GM19351 (cell line): ENCODE measurements at regions not wholly inside any gene's neighbourhood (a gene's known extent, or its start where the extent isn't known, plus 50 kb on each side); places are given as distances from the start of the nearest gene placed in this dataset.
"Not testable (repeated sequence)": the region's sequence is repeated elsewhere in the genome, so short reads cannot be mapped to it uniquely, and the experiment has no call there.

Experiments
- ATAC-seq: cut with Tn5 transposase; IDR thresholded peaks from one replicate; pipeline ENCODE4 v1.9.1; 2021; ENCODE audit warnings: mild to moderate bottlenecking, moderate library complexity; ENCODE audit not compliant: unreplicated experiment

DNA sequence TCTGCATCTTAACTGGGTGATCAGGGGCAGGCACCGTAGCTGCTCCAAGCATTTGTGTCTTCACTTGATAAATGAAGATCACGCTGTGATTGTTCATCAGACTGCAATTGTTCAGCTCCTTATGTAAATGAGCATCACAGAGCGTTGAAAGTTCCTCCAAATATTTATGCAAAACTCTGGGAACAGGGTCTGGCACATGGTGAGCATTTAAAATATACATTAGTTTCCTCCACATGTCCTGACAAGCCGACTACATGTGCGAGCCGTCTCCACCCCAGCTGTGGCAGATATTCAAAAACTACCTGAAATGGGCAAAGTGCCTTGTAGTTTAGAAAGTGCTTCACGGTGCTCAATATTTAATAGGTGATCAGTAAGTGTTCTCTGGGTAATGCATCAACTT lies 175.1 kb upstream of the ID2 start:
- no peak for ATAC-seq

DNA sequence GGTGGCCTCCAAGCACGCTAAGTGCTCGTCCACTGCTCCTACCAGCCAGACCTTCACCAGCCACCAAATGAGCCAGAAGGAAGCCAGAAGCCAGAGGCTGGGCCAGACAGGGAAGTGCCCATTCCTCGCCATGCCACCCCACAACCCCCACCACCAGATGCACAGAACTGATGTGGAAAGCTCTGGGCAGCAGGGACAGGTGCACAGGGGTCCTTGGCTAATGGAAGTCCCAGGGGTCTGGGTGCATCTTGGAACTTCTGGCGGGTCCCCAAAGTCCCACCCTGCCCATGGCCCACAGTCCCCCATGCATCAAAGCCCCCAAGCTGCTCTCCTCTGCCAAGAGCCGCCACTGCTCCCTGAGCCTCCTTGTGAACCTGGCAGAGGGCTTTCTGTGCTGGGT lies 173.1 kb upstream of the ID2 start:
- ATAC-seq: no peak

DNA sequence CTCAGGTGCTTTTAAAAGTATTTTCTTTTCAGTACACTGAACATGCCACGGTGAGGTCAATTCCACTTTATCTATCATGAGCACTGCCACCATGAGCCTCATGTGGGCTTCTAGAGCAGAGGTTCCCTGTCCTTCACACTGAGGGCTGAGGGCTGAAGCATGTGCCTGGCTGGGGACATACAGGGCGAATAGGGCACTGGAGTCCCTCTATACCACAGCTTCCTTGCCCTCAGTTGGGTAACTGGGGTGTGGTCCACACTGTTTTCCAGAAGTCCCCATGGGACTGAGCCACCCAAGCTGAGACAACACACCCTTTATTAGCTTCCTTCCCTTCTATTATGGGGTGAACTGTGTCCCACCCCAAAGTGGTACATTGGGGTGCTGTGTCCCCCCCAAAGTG lies 172.2 kb upstream of the ID2 start:
- no peak for ATAC-seq

DNA sequence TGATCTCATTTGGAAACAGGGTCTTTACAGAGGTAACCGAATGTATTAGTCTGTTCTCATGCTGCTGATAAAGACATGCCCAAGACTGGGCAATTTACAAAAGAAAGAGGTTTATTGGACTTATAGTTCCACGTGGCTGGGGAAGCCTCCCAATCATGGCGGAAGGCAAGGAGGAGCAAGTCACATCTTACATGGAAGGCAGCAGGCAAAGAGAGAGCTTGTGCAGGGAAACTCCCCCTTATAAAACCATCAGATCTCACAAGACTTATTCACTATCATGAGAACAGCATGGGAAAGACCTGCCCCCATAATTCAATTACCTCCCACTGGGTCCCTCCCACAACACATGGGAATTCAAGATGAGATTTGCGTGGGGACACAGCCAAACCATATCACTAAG lies 171.8 kb upstream of the ID2 start:
- not testable (repeated sequence) for ATAC-seq

DNA sequence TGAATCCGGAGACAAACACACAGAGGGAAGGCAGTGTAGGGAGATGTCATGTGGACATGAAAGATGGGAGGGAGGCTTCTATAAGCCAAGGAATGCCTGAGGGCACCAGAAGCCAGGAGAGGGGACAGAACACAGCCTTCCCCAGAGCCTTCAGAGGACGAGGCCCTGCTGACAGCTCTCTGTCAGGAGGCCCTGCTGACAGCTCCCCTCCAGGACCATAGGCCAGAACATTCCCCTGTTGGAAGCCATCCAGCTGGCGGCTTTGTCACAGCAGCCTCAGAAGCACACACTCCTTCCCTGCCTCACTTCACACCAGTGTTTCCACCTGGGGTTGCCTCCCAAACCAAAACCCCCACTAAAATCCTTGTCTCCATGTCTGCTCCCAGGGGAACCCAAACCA lies 171.3 kb upstream of the ID2 start:
- no peak for ATAC-seq

DNA sequence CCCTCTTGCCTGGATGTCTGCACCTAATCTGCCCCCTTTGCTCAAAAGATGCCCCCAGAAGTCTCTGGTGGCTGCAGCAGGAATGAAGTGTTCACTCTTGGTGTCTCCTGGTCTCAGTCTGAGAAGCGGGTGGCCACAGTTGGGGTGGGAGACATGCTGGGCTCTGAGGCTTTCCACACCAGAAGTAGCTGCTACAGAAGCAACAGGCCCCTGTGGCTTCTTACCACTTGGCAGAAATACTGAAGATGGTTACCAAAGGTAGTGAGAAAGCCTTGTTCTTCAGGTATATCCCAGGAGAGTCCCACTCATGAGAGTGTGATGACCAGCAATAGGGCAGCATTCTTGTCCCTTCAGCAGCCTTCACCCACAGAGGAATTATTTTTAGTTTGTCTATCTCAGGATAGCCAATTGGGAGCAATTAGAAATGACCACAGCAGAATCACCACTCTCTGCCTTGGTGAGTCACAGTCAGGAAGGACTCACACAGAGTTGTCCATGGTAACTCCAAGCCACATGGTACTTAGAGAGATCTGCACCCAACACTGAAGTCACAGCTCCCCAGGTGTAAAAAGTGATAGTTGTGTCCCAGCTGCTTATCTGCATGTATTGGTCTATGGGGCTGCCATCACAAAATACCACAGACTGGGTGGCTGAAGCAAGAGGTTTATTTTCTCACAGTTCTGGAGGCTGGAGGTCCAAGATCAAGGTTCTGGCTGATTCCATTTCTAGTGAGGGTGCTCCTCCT lies 169.8 kb upstream of the ID2 start:
- ATAC-seq: no peak

DNA sequence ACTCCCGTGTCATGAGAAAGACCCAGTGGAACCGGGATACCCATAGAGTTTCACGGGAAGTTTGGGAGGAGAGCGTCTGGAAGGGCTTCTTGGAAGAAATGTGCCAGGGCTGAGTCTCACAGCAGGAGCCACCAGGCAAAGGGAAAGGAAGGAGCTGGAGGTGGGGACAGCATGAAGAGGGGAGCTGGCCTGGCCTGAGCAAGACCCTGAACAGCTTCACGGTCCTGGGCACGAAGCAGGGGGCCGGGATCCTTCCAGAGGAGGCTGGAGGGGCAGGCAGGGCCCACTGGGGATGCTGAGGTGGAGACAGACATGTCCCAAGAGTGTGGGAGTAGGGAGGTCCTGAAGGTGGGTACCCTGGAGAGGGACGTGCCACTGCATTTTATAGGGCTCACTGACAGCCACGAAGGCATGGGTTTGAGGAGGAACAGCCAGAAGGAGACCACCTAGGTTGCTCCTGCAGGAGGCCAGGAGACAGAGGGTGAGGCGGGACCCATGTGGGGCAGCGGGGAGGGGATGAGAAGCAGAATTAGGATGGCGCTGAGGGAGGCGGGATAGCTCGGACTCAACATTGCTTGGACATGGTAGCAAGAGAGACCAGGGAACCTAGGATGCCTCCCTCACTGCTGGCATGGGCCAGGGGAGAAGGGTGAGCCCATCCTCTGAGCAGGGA lies 168.1 kb upstream of the ID2 start:
- ATAC-seq: no peak

DNA sequence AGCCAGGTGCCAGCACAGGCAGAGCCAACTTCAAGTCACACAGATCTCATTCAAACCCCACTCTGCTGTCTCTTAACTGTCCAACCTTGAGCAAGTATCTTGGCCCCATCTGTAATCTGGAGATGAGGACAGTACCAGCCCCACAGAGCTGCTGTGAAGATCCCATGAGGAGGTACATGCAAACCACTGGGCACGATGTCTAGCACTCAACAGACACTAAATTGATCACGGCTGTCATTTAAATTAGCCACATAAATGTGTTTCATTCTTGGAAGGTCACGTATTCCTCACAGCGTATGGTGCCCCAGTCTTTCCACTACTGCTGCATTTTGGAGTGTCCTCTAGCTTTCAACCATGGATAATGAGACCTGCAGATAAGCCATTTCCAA lies 167.6 kb upstream of the ID2 start:
- ATAC-seq: no peak

DNA sequence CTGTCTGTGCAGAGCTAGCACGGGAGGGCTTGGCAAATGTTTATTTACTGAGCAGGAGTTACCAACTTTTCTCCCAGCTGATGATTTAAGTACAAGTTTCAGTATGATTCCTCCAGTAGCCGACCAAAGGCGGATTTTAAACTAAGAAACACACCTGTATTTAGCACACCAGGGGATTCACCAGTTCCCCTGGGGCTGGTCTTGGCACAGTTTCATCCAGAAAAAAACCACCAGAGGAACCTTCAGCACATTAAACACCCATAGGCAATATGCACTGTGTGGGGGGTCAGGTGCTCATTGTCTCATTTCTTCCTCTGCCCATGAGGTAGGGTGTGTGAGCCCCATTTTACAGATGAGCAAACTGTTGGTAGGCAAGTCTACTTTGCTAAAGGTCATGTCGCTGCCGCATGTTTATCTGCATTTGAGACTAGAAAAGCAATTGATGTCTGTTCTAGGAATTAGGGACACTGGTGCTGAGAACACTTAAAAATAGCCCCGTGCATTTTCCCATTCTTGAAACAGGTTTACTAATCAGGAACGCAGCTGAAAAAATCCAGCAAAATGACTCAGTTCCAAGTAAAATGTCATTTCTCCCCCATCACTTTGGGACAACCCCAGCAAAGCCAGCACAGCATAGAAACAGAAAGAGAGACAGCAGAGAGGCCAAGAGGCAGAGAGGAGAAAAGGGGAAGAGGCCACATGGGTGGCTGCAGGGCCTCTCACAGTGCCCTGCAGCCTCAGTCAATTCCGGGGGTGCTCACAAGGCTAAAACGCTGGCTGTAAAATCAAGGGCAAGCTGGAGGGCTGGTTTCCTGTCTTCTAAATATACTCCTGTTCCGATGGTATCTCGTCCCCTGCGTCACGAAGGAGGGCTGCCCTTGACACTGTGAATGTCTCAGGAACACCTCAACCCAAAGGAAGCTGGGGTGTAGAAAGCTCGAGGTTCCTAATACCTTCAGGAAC lies 166.8 kb upstream of the ID2 start:
- ATAC-seq: peak; percentile 61

DNA sequence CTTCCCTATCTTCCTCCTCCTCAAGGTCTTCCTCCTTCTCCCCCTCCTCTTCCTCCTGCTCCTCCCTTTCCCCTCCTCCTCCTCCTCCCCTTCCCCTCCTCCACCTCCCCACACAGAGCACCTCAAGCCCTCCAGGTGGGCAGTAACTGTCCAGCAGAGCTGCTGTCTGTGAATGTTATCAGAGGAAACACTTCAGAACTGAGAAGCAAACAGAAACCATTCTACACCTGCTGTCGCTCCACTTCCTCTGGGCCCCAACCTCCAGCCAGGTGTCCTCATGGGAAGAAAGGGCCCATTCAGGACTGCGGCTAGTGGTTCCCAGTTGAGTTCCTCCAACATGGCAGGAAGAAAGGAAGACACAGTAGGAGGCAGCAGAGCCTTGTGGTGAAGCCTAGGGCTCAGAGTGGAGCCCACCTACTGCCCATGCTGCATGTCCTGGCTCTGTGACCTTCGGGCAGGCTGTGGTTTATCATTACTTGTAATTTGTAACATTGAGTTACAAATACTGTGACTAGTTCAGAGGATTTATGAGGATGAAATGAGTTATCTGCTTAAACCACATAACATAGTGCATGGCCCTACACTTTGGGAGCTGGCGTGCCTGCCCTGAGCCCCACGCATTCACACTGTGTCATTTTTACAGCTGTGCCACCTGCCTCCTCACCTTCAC lies 165.9 kb upstream of the ID2 start:
- ATAC-seq: peak; percentile 34

DNA sequence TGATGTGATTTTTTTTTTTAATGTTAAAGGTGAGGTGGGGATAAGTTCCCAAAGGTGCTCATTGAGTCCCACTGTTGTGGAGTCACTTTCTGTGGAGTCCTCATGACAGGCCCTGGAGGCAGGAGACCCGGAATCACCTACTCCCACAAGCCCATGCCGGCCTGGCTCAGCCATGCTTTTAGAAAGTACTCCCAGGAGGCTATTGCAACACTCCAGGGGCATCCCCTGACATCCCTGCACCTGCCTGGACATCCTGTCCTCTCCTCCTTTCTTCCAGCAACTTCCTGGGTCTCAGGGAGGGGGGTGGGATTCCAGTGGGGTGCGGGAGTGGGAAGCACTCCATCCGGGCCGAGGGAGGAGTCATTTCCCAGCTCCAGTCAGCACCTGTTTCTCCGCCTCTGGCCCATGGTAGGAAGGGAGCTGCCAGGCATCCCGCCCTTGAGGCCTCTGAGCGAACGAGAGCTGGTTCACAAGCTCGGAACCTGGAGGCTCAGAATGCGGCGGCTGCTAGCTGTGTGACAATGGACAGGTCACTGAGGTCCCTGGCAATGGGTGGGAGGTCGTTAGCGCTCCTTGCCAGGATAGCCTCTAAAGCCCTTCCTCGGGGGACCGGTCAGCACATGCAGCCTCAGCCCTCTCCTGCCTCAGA lies 163.9 kb upstream of the ID2 start:
- ATAC-seq: no peak

DNA sequence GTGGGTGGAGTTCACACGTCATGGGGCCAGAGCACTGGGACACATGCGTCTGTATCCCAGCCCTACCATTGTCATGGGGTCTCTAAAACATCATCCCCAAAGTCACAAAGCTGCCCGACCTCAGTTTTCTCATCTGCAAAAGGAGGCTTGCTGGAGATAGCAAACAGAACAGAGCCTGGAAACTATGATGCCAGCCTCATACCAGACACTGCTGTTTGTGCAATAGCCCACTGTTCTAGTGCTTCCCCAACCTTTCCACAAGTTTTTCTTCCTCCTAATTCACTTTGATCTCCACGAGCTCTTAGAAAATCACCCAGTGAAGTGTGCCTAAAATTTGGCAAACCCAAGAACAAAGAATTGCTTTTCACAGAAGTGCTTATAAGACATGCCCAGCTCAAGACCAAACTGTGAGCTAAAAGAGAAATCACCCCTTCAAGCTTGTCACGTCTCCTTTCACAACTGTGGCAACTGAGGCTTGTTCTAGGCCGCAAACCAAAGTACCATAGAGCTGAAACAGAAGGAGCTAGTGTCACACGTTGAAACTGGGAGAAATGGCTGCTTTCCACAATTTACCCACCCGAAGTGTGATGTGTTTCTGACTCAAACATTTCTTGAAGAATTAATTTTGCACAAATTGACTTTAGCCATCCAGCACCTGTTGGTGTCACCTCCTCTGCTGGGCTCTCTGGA lies 162.7 kb upstream of the ID2 start:
- no peak for ATAC-seq

DNA sequence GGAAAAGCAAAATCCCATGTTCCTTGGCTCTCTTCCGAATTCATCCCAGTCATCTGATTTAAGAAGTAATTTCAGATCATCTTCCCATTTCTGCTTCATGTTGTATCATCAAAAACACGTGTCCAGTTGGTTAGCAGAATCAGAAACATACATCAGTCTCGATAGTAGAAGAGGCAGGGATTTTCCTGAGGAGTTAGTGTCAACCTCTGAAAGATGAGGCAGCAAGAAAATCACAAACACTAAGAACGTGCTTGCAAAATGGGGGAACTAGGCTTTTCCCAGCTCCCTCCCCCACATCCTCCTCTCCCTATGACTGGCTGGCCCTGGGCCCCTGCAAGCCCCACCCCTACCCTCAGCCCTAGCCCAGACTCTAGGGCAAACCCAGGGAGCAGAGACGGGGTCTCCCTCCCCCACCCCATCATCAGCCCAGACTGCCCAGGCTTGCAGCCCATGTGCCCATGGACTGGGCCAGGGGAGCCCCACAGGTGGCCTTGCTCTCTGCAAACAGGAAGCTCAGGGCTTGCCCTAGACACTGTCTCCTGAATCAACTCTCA lies 161.0 kb upstream of the ID2 start:
- no peak for ATAC-seq

DNA sequence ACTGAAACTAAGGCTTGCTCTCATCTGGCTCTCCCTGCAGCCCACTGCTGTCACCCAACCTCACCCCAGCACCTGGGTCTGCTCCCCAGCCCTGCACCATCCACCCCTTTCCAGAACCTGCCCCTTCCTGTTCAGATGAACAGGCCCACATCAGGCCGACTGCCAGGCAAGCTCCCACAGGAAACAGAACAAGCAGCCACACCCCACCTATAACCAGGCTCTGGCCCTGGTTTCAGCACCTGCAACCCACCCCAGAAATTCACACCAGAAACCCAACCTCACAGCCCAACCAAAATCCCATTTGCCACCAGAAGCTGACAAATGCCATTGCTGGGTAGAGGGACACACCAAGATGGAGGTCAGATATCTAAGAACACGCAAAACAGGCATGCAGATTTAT lies 159.2 kb upstream of the ID2 start:
- no peak for ATAC-seq

DNA sequence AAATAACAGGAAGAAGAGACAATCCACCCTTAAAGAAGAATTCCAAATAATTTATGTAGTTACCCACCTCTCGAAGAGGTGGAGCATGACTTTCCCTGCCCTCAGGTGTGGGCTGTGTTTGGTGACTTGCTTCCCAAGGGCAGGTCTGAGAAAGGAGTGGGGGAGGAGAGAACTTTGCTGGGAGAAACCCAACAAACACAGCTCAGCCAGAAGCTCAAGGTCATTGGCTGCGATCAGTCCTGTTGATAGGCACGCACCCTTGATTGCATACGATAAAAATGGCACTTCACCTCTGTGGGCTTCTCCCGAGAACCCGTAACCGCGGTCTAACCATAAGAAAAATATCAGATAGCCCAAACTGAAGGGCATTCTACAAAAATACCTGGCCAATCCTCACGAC lies 157.5 kb upstream of the ID2 start:
- no peak for ATAC-seq

DNA sequence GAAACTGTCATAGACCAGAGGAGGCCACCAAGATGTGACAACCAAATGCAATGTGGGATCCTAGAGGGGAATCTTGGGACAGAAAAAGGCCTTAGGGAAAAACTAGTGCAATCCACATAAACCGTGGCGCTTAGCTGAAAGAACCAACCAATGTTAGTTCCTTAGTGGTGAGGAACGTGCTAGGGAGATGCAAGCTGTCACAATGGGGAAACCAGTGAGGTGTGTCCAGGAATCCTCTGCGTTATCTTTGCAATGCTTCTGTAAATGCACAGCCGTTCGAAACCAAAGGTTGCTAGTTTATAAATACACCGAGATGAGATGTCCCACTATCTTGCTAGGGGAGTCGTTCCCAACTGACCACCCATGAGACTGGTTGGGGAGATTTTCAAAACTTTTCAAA lies 157.0 kb upstream of the ID2 start:
- no peak for ATAC-seq

DNA sequence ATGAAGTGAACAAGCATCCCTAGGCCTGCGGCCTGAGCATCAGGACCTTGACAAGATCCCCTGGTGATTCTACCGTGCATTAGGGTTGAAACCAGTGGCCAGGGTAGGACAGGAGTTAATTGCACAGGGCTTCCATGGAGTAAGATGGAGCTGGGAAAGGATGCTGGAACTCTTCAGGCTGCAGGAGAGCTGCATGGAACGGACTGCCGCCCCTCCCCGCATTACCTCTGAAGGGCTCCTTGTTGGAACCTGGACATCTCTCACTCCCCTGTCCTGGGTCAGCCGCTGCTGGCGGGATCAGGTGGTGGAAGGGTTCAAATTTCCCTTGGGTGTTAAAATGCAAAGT lies 156.6 kb upstream of the ID2 start:
- ATAC-seq: no peak

DNA sequence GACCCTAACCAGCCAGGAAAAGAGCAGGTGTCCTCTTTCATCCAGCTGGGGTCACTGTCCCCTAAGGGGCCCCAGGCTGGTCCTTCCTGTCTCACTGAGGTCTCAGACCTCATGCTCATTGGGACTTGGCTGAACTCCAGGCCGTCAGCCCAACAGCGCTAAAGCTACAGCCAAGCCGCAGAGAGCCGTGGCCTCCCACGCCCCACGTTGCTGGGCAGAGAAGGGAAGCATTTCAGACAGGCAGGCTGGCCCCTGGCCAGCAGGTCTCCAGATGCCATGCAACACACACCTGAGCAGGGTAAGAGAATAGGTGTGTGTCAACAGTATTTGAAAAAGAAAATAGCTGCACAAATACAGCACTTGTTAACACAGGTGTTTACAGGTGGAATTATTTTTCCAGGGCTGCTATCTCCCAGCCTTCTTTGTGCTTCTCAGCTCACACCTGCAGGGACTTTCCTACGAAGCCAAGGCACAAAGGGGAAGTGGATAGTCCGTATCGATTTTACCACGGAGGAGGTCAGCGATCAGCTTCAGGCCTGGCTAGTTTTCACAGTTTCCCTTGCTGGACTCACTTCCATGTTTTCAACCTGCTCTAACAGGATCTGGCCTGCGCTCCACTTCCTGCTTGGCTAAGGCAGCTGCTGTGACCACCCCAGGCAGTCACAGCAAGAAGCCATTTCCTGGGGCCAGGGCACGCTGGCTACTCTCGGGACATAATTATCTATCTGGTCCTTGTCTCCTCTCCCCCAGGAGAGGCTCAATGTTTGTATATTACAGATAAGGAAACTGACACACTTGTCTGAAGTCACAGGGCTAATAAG lies 156.1 kb upstream of the ID2 start:
- peak; percentile 84 for ATAC-seq

DNA sequence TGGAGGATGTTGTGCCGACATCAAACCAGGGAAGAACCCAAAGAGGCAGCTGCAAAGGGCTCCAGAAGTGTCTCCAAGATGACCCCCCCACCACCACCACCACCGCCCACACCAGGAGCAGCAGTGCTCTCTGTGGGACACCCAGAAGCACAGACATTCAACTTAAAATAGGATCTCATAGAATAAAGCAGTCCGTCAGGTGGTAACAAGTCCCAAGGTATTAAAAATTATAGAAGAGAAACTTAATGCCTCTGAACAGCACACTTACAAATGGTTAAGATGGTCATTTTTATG lies 155.5 kb upstream of the ID2 start:
- peak; percentile 4 for ATAC-seq
